Activated CD4-positive, alpha-beta T cell treated with anti-CD3 and anti-CD28 coated beads, Interleukin-2, Interleukin-6, amounts not matched to agents 100 ng/mL and 50 ng/mL, durations not matched to agents 16 hours and 8 hours (primary cell): ENCODE measurements at regions not wholly inside any gene's neighbourhood (a gene's known extent, or its start where the extent isn't known, plus 50 kb on each side); places are given as distances from the start of the nearest gene placed in this dataset.
"Not testable (repeated sequence)": the region's sequence is repeated elsewhere in the genome, so short reads cannot be mapped to it uniquely, and the experiment has no call there.

ENCODE experiments used
- DNase-seq: peaks from one replicate; pipeline ENCODE4 v3.0.0-alpha.2; 2020

DNA sequence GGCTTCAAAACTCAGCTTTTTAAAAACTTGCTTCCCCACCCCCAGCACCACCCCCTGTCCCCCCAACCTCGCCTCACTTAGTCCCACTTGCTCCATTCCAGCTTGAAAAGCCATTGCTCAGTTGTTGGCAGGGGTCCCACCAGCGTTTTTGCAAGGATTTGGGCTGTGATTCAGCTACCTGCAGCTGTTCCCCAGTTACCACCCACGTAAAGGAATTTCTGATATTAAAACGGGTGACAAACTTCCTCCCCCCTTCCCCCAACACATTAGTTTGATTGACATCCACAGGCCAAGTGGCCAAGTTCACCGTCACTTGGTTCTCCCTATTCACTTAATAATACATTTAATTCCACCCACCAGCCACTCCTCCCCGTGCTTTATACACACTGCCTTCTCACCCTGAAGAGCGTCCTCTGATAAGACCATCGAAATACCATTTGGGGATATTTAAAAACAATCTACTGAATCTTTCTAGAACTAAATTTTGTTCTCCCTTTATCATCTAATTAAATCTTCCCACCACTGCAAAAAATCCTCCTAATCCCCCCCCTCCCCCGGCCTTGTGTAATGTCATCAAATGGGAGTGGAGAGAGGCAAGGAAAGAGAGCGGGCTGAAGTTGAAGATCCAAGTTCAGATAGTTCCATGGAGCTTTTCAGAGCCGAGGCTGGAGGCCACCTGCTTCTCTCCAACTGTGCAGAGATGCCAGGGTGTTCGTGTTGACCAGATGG is 55.1 kb downstream of the SOX9 start:
- DNase-seq: no peak

- no peak for DNase-seq
Measured at GRCh38 chr17:72176516-72176851, 55.7 kb downstream of the SOX9 start.

DNA sequence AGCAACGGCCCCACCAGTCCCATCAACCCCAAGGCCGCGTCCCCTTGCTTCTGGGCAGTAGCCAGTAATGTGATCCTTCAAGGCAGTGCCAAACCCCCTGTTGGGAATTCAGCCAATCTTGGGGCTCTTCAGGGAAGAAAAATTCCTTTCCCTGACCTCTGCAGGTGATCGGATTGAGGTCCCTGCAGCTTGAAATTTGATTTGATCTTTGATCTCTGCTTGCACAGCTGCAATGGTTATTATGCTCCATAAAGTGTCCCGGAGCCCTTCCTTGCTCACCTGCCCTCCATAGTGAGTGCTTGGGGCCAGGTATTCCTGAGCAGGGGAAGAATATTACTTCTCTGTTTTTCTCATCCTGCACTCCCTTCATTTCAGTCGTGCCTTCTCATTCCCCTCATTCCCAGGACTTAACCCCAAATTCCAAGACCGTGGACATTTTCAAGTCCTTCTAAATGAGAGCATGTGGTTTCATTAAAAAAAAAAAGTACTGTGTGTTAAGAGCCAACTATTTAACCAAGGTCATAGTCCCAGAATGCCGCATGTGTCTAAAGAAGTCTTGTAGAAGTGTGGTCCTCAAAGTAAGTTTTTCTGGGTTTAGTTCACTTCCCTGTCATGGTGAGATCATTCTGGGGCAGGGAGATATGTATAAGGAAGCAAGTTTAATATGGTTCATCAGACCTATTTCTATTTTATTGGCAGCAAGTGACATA is 56.3 kb downstream of the SOX9 start:
- no peak for DNase-seq

DNA sequence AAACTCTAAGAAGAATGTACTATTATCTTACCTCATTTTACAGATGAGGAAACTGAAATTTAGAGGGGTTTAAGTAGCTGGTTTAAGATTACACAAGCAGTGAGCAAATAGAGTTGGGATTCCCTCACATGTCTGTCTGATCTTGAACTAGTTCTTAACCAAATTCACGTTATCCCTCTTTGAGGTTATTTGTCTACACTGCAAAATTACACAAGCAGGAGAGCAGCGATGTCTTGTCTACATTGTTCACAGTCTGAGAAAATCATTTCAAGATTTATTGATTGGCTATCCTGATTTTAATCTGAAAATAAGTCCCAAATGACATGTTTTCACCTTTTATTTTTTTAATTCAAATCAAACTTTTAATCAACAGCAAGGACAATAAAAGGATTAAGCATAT is 56.9 kb downstream of the SOX9 start:
- no peak for DNase-seq

- no peak for DNase-seq
Measured at GRCh38 chr17:72182371-72182873, 61.6 kb downstream of the SOX9 start.

DNA sequence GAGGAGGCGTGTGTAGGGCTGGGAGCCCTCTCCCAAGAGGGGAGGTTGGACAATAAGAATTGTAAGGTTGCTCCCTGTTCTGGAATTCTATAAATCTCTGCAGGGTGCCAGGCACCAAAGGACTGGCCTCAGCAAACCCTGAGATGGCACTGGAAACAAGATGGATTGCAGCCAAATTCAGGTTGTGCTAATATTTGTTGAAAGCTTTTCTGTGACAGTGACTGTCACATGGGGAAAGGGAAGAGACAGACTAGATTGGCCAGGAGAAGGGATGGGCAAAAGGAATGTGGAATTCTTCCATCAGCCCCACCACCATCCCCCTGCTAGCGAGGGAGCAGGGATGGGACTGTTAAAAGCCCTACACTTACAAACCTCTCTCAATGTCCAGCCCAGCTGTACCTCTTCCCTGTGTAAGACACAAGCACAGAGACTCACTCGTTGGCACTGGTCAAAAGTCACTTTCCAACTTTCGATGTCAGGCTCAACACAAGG is 62.4 kb downstream of the SOX9 start:
- no peak for DNase-seq

GRCh38 chr17:72184805-72185204 is 64.0 kb downstream of the SOX9 start:
- no peak for DNase-seq

GRCh38 chr17:72185564-72185963 is 64.7 kb downstream of the SOX9 start:
- no peak for DNase-seq

DNA sequence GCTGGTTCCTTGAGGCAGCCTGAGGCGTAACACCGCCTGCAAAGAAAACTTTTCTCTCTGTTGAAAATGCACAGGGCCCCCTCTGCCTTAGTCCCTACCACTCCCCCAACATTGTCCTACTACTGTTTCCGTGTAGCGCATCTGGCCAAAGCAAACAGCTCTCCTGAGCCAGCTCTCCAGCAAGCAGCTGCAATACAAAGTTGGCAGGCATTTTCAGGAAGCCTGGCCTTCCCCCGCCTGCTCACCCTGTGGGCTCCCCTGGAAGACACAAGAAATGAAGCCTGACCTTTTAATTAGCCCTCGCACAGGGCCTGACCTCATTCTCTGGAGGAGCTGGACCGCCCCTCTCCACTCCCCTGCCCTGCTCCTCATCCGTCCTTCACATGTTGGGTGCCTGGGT is 66.7 kb downstream of the SOX9 start:
- no peak for DNase-seq

GRCh38 chr17:72188801-72189200 is 68.0 kb downstream of the SOX9 start:
- DNase-seq: no peak

DNA sequence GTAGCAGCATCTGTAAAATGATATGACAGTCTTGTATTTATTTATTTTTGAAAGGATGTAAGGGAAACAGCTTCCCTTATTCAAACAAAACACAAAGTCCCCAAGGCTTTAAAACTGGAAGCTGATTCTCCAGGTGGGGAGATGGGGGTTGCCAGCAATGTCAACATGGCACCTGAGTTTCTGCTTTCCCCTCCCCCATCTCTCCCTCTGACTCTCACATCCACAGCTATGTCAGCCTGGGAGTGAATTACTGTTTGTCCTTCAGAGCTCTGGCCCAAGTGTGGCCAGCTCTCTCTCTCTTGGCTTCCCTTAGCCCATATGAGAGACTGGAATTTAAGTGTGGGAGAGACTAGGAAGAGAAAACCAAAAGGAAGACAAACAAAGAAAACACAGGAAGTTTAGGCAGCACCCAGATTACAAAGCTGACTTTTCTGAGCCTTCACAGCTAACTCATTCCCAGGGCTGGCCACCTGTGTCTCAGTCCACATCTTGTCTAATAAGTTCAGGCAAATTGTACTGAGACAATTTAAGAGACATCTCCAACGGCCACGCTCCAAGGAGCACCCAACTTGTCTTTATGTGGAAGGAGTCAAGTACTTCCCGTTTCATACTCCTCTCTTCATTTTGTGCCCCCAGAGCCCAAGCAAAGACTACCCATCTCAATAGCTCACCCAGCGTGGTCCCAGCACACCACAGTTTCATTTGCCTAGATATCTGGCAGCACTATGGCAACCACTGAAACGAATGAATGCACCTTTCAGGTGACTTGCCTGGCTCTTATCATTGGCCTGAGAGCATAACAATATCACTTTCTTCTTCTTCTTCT is 69.2 kb downstream of the SOX9 start:
- no peak for DNase-seq

GRCh38 chr17:72191356-72191755 is 70.5 kb downstream of the SOX9 start:
- no peak for DNase-seq

DNA sequence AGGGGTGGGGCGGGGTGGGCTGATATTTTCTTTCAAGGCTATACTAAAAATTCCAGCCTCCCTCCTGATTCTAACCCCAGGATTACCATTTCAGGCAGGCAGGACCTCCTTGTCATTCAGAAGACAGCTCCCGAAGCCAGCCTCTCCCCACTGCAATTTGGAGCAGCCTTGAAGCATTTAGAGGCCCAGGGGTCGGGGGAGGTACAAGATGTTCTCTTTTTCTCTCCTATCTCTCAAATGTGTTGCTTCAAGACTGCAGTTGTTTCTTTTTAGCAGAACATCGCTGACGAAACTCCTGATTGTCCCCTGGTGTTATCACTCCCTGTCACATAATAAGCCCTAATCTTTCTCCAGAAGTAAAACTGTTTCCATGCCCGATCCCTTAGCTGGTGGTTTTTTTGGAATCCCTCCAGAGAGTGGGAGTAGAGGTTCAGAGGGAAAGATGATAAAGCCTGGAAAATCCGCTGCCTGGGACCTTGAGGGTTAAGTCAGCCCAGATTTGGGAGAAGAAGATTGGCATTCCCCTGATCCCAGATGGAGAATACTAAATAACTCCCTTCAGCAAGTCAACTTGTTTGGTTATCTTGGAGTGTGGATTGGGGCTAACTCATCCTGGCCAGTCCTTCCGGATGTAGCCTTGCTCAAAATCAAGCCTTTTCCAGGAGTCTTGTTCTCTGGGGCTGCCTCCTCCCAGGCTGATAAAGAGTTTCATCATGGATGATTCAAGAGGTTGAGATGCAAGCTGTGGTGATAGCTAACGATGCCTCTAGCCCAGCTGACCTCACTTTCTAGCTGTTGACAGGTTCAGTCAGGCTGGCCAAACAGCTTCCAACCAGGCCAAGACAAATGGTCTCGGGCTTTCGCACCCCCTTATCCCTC is 71.3 kb downstream of the SOX9 start:
- no peak for DNase-seq

DNA sequence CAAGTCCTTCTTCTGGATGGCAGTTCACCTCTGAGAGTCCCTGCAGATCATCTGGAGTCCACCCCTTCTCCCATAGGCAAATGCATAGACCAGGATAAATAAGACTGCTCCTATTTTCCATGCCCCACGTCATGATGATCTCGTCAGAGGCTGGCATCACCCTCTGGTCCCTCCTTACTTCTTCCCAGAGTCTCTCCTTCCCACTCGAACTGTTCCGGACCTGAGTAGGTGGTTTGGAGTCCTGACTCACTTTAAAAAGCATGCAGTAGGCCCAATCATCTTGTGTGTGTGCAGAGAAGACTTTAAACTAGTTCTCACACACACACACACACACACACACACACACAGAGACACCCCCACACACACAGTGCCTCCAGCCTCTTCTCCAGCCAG is 72.0 kb downstream of the SOX9 start:
- no peak for DNase-seq

GRCh38 chr17:72193391-72194106 is 72.7 kb downstream of the SOX9 start:
- no peak for DNase-seq

- DNase-seq: not testable (repeated sequence)
Measured at GRCh38 chr17:72194107-72194440, 73.3 kb downstream of the SOX9 start.

GRCh38 chr17:72199256-72199655 is 78.4 kb downstream of the SOX9 start:
- DNase-seq: no peak

- DNase-seq: no peak
Measured at GRCh38 chr17:72204742-72205141, 83.9 kb downstream of the SOX9 start.

DNA sequence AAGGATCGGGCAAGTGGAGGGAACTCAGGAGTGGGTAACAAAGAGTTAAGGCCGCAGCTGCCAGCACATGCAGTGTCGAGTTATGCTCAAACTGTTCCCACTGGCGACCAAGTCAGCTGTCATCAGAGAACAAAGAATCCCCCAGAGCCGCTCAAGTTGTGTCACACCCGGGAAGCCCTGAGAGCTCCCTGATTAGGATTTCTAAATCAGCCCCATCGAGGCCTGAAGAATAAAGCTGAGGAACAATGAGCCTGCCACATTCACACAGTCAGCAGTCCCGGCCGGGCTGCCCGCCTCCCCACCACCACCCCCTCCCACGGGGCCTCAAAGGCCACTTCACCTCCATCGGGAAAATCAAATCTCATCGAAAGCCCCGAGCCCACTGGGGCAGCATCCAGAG is 84.5 kb downstream of the SOX9 start:
- DNase-seq: no peak

DNA sequence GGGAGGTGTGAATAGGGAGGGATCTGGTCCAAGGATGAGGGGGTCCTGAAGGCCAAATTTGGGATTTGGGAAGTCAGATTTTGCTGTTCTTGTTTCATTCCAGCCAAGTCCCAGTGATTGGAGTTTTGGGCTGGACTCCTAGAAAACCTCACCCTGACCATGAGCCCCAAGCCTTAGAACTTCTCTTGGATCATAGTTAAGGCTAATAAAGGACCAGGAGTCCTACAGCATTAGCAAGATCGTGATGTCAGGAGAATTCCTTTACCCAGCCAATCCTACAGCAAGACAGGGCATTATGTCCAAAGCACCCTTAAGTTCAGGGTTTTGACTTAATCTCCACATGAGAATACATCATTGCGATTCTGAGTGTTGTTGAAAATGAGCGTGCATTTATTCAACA is 85.0 kb downstream of the SOX9 start:
- DNase-seq: no peak

GRCh38 chr17:72206376-72206775 is 85.6 kb downstream of the SOX9 start:
- DNase-seq: no peak

DNA sequence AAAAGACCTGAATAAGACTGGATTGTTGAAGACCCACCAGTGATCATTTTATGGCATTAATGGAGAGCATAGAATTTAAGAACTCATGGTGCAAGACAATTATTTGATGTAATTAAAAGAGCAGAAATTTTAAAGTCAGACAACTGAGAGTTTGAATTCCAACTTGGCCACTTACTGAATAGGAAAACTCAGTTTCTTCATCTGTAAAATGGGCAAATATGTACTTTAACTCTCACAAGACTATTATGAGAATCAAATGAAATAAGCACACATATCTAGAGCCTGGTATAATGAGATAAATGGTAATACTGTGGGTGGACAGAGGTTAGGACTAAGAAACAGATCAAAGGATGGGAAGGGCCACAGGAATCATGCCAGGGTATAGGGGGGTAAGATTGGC is 88.0 kb downstream of the SOX9 start:
- no peak for DNase-seq
